ENCODE measurements at regions not wholly inside any gene's neighbourhood (a gene's known extent, or its start where the extent isn't known, plus 50 kb on each side); places are given as distances from the start of the nearest gene placed in this dataset.
"Not testable (repeated sequence)": the region's sequence is repeated elsewhere in the genome, so short reads cannot be mapped to it uniquely, and the experiment has no call there.

DNA sequence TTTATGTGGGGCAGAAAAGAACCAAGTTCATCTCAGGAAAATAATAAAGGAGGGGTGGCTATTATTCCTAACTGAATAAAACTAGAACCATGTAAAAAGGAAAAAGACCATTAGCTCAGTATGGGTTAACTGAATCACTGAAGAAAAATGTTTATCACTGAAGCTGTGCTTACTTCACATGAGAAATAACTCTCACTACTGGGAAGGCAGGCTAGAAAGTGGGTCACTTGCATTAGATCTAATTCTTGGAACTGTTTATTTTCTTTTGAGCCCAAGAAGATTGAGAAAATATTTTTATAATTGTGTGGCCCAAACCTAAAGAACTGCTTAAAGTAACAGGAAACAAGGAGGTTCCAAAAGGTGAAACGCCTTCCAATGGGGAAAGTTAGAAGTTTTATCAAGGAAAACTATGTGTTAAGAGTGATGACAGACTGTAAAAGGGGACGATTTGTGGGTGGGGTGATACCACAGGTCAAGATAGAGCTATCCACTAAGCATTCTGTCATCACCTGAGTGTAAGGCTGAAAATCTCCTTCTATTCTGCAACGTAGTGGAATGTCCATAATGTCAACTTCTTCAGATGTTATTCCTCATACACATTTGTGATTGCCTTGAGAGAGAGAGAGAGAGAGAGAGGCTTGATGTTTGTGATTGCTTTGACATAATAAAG is 1083.5 kb downstream of the PCDH7 start:
- FAIRE-seq: no peak

GRCh38 chr4:31807036-31807435 is 1086.9 kb downstream of the PCDH7 start:
- FAIRE-seq: no peak

DNA sequence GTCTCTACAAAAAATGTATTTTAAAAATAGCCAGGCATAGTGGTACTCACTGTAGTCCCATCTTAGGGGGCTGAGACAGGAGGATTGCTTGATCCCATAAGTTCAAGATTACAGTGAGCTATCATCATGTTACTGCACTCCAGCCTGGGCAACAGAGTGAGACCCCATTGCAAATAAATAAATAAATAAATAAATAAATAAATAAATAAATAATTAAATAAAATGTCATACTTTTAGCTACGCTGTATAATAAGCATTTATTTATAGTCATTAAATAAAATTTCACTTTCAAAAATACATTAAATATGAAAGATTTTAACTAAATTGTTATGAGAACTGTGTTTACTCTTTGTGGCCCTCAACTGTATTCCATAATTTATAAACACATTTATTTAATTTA is 1124.2 kb downstream of the PCDH7 start:
- FAIRE-seq: no peak

DNA sequence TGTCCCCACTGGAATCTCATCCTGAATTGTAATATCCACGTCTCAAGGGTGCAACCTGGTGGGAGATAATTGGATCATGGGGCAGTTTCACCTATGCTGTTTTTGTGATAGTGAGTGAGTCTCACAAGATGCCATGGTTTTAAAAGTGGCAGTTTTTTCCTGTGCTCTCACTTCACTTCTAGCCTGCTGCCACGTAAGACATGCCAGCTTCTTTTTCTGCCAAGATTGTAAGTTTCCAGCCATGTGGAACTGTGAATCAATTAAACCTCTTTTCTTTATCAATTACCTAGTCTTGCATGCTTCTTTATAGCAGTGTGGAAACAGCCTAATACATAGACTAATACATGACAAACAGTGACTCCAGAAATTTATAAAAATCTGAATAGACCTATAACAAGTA is 1131.8 kb downstream of the PCDH7 start:
- FAIRE-seq: no peak

- FAIRE-seq: no peak
Measured at GRCh38 chr4:31877429-31877828, 1157.3 kb downstream of the PCDH7 start.

DNA sequence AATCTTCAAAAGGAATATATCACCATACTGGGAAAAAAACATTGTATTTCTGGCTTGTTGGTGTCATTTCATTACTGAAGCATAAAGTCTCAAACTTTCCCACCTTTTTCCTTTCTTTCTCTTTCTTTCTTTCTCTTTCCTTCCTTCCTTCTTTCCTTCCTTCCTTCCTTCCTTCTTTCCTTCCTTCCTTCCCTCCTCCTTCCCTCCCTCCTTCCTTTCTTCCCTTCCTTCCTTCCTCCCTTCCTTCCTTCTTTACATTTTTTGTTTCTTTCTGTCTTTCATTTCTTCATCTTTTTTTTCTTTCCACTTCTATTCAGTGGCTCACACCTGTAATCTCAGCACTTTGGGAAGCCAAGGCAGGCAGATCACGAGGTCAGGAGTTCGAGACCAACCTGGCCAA is 1160.7 kb downstream of the PCDH7 start:
- not testable (repeated sequence) for FAIRE-seq

GRCh38 chr4:31896349-31896748 is 1176.2 kb downstream of the PCDH7 start:
- FAIRE-seq: no peak

GRCh38 chr4:31905363-31905762 is 1185.2 kb downstream of the PCDH7 start:
- no peak for FAIRE-seq

DNA sequence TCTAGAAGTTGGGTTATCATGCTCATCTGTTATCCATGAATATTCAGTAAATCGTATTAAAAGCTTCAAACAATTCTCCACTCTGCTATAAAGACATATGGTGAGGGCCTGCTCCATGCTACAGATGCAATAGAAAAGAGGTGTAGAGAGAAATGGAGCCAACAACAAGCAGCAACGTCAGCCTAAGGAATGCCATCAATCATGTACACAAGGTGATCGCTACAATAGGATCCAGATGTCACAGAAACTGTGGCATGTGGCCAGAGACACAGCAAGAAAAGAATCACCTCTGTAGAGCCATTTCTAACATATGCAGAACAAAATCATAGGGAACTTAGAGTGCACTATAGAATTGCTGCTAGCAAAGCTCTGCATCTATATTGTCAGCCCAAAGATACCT is 1188.1 kb downstream of the PCDH7 start:
- no peak for FAIRE-seq

GRCh38 chr4:31917334-31917733 is 1197.2 kb downstream of the PCDH7 start:
- no peak for FAIRE-seq

DNA sequence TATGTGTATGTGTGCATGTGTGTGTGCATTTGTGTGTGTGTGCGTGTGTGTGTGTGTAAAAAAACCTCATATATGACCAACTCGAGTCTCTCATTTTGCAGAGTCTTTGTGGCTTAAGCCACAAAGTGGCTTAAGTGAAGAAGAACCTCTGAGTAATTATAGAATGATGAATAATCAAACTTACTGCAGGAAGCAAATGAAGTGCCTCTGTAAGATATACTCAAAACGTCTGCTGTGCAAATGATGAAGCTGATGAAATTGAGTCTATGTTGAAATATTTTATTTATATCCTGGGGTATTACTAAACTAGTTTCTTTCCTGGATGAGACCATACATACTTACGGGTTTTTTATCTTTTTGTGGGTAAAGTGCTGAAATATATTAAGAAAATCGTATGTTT is 1198.7 kb downstream of the PCDH7 start:
- FAIRE-seq: no peak

GRCh38 chr4:31923634-31924033 is 1203.5 kb downstream of the PCDH7 start:
- FAIRE-seq: no peak

DNA sequence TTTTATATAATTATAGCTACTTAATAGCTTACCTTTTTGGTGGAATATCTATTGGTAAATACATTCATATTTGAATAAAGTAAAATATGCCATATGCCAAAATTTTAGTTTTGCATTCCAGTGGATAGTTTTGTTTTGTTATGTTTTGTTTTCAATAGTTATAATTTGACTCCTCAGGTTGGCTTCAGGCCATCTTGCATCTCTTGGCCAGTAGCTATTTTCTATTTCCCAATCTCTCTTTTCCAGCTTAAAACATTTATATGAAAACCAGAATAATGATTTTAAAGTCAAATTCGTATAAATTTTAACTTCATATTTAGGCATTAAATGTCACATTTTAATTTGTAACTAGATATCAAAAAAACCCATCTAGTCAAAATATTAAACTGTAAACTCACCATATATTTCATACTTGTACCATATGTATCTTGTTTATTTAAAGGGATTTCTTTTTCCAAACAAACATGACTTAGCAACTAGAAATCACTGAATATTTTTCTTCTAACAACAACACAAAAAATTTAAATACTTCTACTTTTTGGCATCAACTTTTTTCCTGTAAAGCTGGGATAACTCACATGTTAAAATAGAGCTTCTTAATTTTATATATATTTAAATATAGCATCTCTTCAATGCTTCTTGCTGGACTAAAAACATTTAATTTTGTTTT is 1209.6 kb downstream of the PCDH7 start:
- peak; percentile 89 for FAIRE-seq

- FAIRE-seq: no peak
Measured at GRCh38 chr4:31946456-31946855, 1226.3 kb downstream of the PCDH7 start.

- no peak for FAIRE-seq
Measured at GRCh38 chr4:31947101-31947500, 1226.9 kb downstream of the PCDH7 start.

DNA sequence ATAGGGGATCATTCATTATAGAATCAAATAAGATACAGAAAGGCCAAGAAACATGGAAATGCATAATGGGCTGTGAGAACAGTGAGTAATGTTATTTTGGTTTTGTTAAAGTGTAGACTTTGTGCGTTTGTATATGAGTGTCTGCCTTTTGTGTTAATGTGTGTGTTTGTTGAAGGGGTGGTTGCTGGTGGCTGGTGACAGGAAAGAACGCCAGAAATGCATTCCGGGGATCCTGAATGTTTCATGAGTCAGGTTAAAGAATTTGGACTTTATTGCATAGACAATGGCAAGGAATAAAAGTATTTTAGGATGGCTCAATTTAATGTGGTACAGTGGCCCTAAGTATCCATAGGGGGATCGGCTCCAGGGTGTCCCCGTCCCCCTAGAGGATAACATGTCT is 1228.9 kb downstream of the PCDH7 start:
- no peak for FAIRE-seq

GRCh38 chr4:31955346-31955745 is 1235.2 kb downstream of the PCDH7 start:
- no peak for FAIRE-seq

GRCh38 chr4:31959972-31960371 is 1239.8 kb downstream of the PCDH7 start:
- FAIRE-seq: no peak

DNA sequence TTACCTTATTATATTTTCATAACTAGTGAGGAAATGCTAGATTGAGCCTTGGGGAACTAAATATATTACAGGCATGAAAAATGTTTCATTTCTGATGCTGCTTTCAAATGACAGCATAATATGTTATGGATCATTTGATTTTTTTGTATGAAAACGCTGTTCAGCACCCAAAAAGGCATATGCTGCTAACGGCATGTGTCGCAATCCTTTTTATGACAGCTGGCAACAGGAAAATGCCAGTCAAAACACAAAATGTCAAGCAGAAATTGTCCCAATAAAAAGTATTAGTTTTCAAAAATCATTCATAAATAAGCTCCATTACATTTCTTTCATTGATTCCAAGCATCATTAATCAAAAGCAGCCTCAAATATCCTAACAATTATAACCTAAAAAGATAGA is 1244.5 kb downstream of the PCDH7 start:
- FAIRE-seq: no peak

GRCh38 chr4:31968842-31969241 is 1248.7 kb downstream of the PCDH7 start:
- FAIRE-seq: no peak

- no peak for FAIRE-seq
Measured at GRCh38 chr4:31974490-31975002, 1254.4 kb downstream of the PCDH7 start.

DNA sequence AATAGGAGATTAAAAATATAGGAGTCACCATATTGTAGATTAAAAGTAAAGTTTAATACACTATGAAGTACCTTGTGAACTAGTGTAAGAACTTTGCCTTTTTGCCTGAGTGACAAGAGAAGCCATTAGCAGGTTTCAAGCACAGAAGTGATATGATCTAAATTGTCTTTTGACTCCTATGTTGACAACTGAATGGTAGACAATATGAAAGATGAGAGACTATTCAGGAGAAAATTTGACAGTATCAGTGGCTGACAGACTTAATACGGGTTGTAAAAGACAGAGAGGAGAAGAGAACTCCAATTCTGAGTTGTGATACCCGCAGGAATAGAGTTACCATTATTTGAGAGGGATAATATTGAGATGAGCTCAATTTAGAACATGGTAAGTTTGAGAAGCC is 1259.8 kb downstream of the PCDH7 start:
- no peak for FAIRE-seq

DNA sequence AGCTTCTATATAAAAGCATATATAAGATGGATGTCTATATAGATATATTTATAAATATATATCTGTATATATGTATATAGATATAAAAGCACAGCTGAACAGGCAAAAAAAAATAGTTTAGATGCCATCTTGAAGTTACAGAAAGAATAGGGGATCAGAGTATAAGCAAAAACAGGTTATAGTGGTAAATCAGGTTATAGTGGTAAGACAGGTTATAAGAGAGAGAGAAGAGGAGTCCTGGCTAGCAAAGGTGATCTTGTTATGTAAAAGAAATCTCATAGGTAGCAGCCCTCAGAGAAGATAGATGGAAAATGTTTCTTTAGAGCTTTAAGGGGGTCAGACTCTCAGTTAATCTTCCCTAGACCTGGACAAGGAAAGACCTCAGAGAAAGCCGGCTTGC is 1263.1 kb downstream of the PCDH7 start:
- FAIRE-seq: no peak

DNA sequence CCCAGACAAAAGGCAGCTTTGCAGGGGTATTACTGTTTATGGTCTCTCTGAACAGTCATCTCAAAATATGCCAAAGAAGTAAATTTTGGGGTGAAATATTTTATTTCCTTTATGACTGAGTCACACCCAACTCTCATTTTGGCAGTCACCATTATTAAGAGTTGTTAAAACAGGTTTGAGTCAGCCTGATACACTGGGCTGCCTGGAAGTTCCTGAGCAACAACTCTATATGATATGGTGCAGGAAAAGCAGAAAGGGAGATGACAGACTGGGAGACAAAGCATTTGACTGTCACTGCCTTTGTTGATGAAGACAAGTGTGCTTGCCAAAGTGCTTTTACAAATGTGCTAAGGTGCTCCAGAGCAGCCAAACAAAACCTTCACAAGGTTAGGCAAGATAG is 1263.5 kb downstream of the PCDH7 start:
- FAIRE-seq: no peak

GRCh38 chr4:31984872-31985271 is 1264.7 kb downstream of the PCDH7 start:
- FAIRE-seq: no peak

All from endometrium (tissue), 2 donors.